Right kidney (tissue), 1 donor: ENCODE measurements at regions not wholly inside any gene's neighbourhood (a gene's known extent, or its start where the extent isn't known, plus 50 kb on each side); places are given as distances from the start of the nearest gene placed in this dataset.

Experiments
- DNase-seq: peaks from one replicate; pipeline ENCODE4 v3.0.0-alpha.2; 2016

DNA sequence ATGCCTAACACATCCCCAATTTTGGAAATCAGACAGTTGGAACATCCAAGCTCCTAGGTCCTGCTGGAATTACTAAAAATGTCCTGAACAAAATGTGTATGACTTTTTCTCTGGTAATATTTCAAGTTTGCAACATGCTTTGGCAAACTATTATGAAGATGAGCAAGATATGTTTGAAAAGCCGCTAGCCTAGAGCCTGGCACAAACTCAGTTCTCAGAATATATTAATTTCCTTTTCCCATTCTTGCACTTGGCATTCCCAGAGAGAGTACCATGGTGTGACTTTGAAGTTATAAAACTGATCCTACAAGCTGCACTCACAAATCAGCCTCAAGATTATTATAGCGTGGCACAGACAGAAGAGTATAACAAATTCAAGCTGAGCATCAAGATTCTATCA, 1031.1 kb downstream of the NTRK3 start:
- no peak for DNase-seq

- DNase-seq: no peak
These were observed 1032.1 kb downstream of the NTRK3 start for GRCh38 chr15:87224404-87224803.

DNA sequence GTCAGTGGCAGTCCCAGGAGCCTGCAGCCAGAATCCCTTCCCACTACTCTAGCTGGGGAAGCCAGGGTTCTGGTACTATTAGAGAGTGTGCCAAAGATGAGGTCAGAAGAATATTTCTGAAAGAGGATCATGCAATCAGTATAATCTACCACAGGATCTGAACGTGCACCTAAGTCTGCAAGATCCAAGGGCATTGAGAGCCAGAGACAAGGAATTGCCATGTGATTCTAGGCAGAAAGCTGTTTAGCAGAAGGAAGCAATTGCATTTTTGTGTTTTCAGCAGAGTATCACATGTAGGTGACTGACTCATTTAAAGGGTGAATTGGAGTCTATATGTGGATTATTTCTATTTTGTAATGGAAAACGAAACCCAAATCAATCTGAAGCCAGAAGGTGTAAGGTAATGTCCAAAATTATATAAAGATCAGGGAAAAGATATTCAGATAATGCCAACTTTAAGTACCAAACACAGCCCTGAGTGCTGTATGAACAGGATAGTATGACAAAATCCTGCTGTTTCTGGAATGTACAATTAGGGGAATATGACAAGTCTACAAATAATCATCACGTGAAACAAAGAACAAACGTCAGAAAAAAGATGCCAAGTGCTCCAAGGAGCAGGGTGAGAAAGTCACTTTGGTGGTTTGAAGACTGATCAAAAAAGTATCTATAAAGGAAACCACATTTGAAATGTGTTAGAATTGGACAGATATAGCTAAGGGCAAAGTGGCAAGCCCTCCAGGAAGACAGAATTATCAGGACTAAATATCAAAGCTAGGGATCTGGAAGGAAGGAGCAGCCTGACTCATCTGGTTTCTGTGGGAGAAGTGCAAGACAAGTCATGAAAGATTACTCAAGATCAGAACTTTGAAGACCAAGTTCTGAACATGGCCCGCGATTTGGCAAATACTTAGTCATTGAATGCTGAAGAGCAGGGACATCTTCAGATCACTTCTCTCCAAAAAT, 1036.6 kb downstream of the NTRK3 start:
- DNase-seq: no peak

- no peak for DNase-seq
These were observed 1041.4 kb downstream of the NTRK3 start for GRCh38 chr15:87215100-87215499.

DNA sequence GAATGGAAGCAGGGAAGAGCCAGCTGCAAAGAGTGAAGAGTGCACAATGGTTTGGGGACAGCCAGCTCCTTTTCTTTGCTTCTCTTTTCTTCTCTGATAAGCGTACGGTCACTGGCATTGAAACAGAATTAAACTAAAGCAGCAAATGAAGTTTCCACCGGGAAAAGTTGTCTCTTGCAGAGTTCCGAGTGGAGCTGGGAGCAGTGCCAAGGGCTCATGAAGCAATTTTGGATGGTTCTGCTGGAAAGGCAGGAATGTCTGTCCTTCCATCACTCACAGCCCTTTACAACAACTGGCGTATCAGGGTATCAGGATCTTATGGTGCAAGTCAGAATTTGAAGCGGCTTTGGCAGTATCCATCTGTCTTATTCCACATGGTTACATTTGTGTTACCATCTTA, 1042.9 kb downstream of the NTRK3 start:
- no peak for DNase-seq

- no peak for DNase-seq
These were observed 1044.5 kb downstream of the NTRK3 start for GRCh38 chr15:87212041-87212440.

GRCh38 chr15:87211547-87211946, 1045.0 kb downstream of the NTRK3 start:
- DNase-seq: no peak

GRCh38 chr15:87209891-87210689, 1046.4 kb downstream of the NTRK3 start:
- no peak for DNase-seq

- no peak for DNase-seq
These were observed 1048.5 kb downstream of the NTRK3 start for GRCh38 chr15:87207990-87208580.

GRCh38 chr15:87207251-87207650, 1049.3 kb downstream of the NTRK3 start:
- DNase-seq: no peak

GRCh38 chr15:87201986-87202385, 1054.6 kb downstream of the NTRK3 start:
- DNase-seq: no peak

- DNase-seq: no peak
These were observed 1056.4 kb downstream of the NTRK3 start for GRCh38 chr15:87200149-87200548.

GRCh38 chr15:87197981-87198380, 1058.6 kb downstream of the NTRK3 start:
- DNase-seq: no peak

DNA sequence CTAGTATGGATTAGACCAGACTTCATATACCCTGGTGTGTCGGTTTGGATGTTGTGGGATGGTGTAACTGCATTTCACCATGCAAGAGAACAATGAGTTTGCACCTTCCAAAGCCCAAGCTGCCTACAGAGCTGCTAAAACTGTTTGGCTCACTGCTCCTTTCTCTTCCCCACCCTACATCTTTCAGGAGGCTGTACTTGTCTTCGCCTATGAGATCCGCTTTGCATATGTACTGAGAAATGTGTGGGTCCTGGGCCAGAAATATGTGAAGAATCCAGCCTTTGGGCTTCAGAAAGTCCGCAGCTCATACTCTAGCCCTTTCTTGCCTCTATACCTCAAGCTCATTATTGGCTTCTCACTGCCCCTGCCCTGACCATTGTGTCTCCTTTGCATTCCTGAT, 1060.0 kb downstream of the NTRK3 start:
- no peak for DNase-seq

DNA sequence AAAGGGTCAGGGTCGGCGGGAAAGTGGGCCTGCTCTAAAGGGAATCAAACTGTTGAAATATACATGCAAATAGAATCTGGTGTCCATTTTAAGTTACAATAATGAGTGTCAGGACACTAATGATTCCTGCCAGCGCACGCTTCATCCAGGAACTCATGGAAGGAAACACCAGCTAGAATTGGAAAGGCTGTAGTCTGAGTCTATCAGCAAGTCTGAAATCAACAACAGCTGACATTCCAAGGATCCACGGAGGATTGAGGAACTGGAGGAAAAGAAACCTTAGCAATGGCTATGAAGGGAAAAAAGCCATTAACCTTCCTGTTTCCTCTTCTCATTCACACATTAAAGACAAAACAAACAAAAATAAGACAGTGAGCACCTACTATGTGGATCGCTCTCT, 1063.1 kb downstream of the NTRK3 start:
- DNase-seq: no peak

GRCh38 chr15:87167706-87168105, 1088.0 kb downstream of the AGBL1 start:
- no peak for DNase-seq

DNA sequence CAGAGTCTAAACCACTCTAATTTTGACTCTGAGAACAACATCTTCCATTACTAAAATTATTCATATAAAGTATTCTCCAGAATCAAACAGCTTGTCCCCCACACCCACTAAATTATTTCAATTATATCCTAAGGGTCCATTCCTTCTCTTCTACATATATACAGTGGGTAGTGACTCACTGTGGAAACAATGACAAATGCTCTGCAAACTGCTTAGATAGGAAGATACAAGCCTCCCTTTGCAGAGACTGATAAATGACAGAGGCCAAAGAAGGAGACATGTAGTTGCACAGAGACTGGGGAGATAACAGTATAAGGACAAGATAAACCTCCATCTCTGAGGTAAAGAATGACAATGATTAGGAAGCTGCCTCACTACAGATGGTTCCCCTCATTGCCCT, 1087.4 kb downstream of the AGBL1 start:
- no peak for DNase-seq

DNA sequence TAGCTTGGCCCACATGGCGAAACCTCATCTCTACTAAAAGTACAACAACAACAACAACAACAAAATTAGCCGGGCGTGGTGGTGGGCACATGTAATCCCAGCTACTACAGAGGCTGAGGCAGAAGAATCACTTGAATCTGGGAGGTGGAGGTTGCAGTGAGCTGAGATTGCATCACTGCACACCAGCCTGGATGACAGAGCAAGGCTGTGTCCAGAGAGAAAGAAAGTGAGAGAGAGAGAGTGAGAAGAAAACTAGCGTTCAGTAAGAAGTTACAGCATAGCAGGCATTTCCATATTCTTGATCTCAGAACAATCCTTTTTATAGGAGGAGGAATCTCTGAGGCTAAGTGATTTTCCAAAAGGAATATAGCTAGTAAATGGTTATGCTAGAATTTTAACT, 1076.1 kb downstream of the AGBL1 start:
- no peak for DNase-seq

GRCh38 chr15:87154761-87155160, 1075.1 kb downstream of the AGBL1 start:
- DNase-seq: no peak

DNA sequence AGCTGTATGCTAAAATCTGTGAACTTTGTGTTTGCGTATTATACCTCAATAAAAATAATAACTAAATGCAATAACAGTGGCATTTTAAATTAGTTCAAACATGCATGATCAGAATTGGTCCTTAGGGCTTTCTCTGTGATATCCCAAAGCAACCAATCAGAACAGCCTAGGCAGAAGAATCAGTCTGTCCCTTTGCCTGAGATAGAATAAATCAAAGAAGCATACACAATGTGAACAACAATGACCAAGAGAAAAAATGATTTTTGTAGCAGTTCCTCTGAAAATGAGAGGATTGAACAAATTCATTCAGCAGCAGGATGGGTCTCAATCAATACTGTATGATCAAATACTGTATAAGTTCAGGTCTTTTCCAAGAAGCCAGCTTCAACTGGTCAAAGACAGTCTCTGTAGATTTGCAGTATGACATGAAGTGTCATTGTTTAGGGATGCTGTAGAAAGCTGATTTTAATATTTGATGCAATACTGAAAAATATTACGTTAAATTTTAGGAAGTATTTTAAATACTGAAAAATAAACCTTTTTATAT, 1071.6 kb downstream of the AGBL1 start:
- DNase-seq: no peak

GRCh38 chr15:87145696-87146095, 1066.0 kb downstream of the AGBL1 start:
- DNase-seq: no peak

DNA sequence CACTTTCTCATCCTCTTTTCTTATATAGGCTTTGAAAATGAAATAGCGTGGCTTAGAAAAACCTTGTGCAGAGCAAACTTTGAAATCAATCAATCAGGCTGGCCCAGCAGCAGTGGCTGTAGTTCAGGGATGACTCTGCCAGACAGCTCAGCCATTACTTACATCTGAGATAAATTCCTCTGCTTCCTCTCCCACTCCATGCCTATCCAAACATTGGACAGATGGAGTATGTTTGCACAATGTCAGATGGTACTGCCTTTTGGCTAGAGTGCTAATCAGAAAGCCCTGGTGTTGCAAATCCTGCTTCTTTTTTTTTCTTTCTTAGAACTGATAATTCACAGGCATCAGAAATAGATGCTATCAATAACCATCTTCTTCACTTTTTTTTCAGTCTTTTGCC, 1065.1 kb downstream of the AGBL1 start:
- no peak for DNase-seq

DNA sequence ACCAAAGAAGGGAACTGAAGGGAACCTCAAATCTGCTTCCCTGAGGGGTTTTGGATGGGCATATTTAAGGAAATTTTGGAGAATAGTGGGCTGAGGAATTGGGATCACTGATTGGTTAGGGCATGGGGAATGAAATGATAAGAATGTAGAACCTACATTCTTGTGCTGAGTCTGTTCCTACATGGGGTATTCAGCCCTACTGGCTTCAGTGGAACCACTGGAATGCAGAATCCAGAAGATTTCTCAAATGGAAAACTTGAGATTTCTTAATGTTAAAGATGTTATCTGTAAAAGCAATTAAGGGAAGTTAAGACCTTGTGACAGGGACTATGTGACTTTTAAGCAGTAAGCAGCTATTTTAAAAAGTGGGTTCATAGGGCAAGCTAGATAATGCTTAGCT, 1062.4 kb downstream of the AGBL1 start:
- no peak for DNase-seq
